WI38 (cell line): ENCODE measurements at regions not wholly inside any gene's neighbourhood (a gene's known extent, or its start where the extent isn't known, plus 50 kb on each side); places are given as distances from the start of the nearest gene placed in this dataset.

Experiments used
- H3K4me3 ChIP-seq: 2 replicates; pipeline ENCODE4 v1.5.1; 2011; ENCODE audit warnings: low read depth, mild to moderate bottlenecking, control low read depth, low read length
- CTCF ChIP-seq: IDR thresholded peaks from 2 replicates; pipeline ENCODE4 v1.5.1; 2012; ENCODE audit warnings: low read depth, mild to moderate bottlenecking, control low read depth, low read length

DNA sequence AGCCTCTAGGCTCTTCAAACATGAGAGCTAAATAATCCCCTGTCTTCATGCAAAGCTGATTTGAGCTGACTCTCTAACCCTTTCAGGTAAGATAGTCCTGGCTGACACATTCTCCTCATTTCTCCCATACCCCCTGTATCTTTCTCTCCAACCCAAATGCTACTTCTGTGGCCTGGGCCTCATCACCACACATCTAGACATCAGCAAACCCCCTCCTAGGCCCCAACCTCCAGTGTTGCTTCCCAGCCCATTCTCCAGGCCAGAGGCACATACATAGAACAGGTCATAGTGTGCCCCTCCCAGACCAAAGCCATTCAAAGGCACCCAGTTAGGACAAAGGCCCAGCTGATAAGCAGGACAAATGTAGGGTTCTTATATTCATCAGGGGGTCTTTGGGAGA lies 84.9 kb downstream of the ANKRD60 start:
- no peak overlapping the region for H3K4me3 ChIP-seq
- TF ChIP-seq CTCF, result no peak

DNA sequence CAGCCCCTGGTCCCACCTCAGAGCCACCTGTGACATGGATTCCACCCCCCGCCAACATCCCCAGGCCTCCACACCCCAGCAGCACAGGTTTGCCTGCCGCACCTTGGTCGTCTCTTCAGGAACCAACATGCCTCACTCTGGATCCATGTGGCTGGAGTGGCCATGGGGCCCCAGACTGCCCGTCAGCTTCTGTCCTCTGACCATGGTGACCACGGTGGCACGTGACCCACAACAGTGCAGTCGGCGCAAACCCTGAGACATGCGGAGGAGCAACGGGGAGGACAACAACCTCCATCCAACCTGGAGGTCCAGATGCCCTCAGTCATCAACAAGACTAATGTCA lies 85.6 kb downstream of the ANKRD60 start:
- no peak overlapping the region for H3K4me3 ChIP-seq
- no peak for TF ChIP-seq CTCF

- H3K4me3 ChIP-seq, result no peak overlapping the region
- no peak for TF ChIP-seq CTCF
Observed at GRCh38 chr20:58141971-58142842, 86.2 kb downstream of the ANKRD60 start.

DNA sequence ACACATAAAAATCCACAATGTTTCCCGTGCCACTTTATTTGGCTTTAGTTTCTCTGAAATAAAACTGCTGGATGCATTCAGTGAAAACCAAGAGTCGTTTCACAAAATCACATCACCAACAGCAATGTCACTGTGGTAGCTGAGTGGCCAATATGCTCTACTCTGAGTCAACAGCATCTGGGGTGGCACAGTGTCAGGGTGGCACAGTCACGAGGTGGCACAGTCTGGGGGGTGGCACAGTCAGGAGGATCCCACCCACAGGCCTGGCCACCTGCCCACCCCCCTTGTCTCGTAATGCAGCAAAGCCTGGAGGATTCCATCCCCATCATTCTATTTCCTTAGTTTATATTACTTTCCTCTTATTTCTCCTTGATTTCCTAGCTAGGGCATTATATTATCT lies 87.0 kb downstream of the ANKRD60 start:
- TF ChIP-seq CTCF, result no peak
- no peak overlapping the region for H3K4me3 ChIP-seq

- no peak for TF ChIP-seq CTCF
- H3K4me3 ChIP-seq, result no peak overlapping the region
Observed at GRCh38 chr20:58140787-58141425, 87.5 kb downstream of the ANKRD60 start.

GRCh38 chr20:58139849-58140786 lies 88.3 kb downstream of the ANKRD60 start:
- H3K4me3 ChIP-seq, result no peak overlapping the region
- no peak for TF ChIP-seq CTCF
